HL-60 (cell line): ENCODE measurements at regions not wholly inside any gene's neighbourhood (a gene's known extent, or its start where the extent isn't known, plus 50 kb on each side); places are given as distances from the start of the nearest gene placed in this dataset.

Source experiments
- GABPA ChIP-seq: IDR thresholded peaks from 2 replicates; pipeline ENCODE4 v1.6.1; 2012; ENCODE audit warnings: low read depth
- POLR2AphosphoS5 ChIP-seq: IDR thresholded peaks from 2 replicates; pipeline ENCODE4 v1.6.1; 2012; ENCODE audit warnings: low read depth
- SPI1 ChIP-seq: IDR thresholded peaks from 2 replicates; pipeline ENCODE4 v1.6.1; 2012; ENCODE audit warnings: low read depth, mild to moderate bottlenecking, borderline replicate concordance
- TF ChIP-seq, protein P1 (sequence below): IDR thresholded peaks from one replicate; pipeline ENCODE4 v1.5.1; 2011; ENCODE audit warnings: low read length, control low read depth, inconsistent platforms; ENCODE audit not compliant: insufficient read depth
- TF ChIP-seq, protein P2 (sequence below): IDR thresholded peaks from 2 replicates; pipeline ENCODE4 v1.6.1; 2012; ENCODE audit warnings: low read depth; ENCODE audit not compliant: insufficient replicate concordance

GRCh38 chr14:31992011-31992447 is 85.1 kb upstream of the ARHGAP5 start:
- TF ChIP-seq, protein P1, sequence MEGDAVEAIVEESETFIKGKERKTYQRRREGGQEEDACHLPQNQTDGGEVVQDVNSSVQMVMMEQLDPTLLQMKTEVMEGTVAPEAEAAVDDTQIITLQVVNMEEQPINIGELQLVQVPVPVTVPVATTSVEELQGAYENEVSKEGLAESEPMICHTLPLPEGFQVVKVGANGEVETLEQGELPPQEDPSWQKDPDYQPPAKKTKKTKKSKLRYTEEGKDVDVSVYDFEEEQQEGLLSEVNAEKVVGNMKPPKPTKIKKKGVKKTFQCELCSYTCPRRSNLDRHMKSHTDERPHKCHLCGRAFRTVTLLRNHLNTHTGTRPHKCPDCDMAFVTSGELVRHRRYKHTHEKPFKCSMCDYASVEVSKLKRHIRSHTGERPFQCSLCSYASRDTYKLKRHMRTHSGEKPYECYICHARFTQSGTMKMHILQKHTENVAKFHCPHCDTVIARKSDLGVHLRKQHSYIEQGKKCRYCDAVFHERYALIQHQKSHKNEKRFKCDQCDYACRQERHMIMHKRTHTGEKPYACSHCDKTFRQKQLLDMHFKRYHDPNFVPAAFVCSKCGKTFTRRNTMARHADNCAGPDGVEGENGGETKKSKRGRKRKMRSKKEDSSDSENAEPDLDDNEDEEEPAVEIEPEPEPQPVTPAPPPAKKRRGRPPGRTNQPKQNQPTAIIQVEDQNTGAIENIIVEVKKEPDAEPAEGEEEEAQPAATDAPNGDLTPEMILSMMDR: no peak
- TF ChIP-seq, protein P2, sequence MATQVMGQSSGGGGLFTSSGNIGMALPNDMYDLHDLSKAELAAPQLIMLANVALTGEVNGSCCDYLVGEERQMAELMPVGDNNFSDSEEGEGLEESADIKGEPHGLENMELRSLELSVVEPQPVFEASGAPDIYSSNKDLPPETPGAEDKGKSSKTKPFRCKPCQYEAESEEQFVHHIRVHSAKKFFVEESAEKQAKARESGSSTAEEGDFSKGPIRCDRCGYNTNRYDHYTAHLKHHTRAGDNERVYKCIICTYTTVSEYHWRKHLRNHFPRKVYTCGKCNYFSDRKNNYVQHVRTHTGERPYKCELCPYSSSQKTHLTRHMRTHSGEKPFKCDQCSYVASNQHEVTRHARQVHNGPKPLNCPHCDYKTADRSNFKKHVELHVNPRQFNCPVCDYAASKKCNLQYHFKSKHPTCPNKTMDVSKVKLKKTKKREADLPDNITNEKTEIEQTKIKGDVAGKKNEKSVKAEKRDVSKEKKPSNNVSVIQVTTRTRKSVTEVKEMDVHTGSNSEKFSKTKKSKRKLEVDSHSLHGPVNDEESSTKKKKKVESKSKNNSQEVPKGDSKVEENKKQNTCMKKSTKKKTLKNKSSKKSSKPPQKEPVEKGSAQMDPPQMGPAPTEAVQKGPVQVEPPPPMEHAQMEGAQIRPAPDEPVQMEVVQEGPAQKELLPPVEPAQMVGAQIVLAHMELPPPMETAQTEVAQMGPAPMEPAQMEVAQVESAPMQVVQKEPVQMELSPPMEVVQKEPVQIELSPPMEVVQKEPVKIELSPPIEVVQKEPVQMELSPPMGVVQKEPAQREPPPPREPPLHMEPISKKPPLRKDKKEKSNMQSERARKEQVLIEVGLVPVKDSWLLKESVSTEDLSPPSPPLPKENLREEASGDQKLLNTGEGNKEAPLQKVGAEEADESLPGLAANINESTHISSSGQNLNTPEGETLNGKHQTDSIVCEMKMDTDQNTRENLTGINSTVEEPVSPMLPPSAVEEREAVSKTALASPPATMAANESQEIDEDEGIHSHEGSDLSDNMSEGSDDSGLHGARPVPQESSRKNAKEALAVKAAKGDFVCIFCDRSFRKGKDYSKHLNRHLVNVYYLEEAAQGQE: no peak
- TF ChIP-seq POLR2AphosphoS5: no peak
- TF ChIP-seq GABPA: no peak
- TF ChIP-seq SPI1: no peak
